ENCODE measurements at regions not wholly inside any gene's neighbourhood (a gene's known extent, or its start where the extent isn't known, plus 50 kb on each side); places are given as distances from the start of the nearest gene placed in this dataset.

- no peak for DNase-seq (ENCODE audit: low spot score)
Measured at GRCh38 chr3:67288466-67289106, 290.5 kb downstream of the KBTBD8 start.

GRCh38 chr3:67289626-67290025 lies 291.5 kb downstream of the KBTBD8 start:
- DNase-seq (ENCODE audit: low spot score), result no peak

- DNase-seq (ENCODE audit: low spot score), result no peak
Measured at GRCh38 chr3:67290438-67290837, 292.3 kb downstream of the KBTBD8 start.

- DNase-seq (ENCODE audit: low spot score), result no peak
Measured at GRCh38 chr3:67291287-67292252, 293.5 kb downstream of the KBTBD8 start.

- DNase-seq (ENCODE audit: low spot score), result no peak
Measured at GRCh38 chr3:67292356-67293121, 294.4 kb downstream of the KBTBD8 start.

- DNase-seq (ENCODE audit: low spot score), result no peak
Measured at GRCh38 chr3:67294341-67294740, 296.2 kb downstream of the KBTBD8 start.

GRCh38 chr3:67296039-67296892 lies 298.2 kb downstream of the KBTBD8 start:
- DNase-seq (ENCODE audit: low spot score), result peak; percentile 6

GRCh38 chr3:67297715-67298475 lies 299.8 kb downstream of the KBTBD8 start:
- no peak for DNase-seq (ENCODE audit: low spot score)

- DNase-seq (ENCODE audit: low spot score), result no peak
Measured at GRCh38 chr3:67301556-67301955, 303.4 kb downstream of the KBTBD8 start.

GRCh38 chr3:67302489-67302888 lies 304.4 kb downstream of the KBTBD8 start:
- no peak for DNase-seq (ENCODE audit: low spot score)

- DNase-seq (ENCODE audit: low spot score), result no peak
Measured at GRCh38 chr3:67305160-67305559, 307.1 kb downstream of the KBTBD8 start.

GRCh38 chr3:67305922-67306321 lies 307.8 kb downstream of the KBTBD8 start:
- DNase-seq (ENCODE audit: low spot score), result no peak

GRCh38 chr3:67311440-67311839 lies 313.3 kb downstream of the KBTBD8 start:
- no peak for DNase-seq (ENCODE audit: low spot score)

GRCh38 chr3:67312155-67312554 lies 314.0 kb downstream of the KBTBD8 start:
- no peak for DNase-seq (ENCODE audit: low spot score)

- no peak for DNase-seq (ENCODE audit: low spot score)
Measured at GRCh38 chr3:67318162-67318561, 320.1 kb downstream of the KBTBD8 start.

- no peak for DNase-seq (ENCODE audit: low spot score)
Measured at GRCh38 chr3:67324554-67324953, 326.4 kb downstream of the KBTBD8 start.
